22Rv1 (cell line): ENCODE measurements at regions not wholly inside any gene's neighbourhood (a gene's known extent, or its start where the extent isn't known, plus 50 kb on each side); places are given as distances from the start of the nearest gene placed in this dataset.

Source experiments
- ZFX ChIP-seq: fragments of 450-650 bp; IDR thresholded peaks from 2 replicates; pipeline ENCODE4 v1.6.1; 2017; ENCODE audit warnings: antibody characterized with exemption, borderline replicate concordance
- TF ChIP-seq, protein P1 (sequence below): fragments of 450-650 bp; IDR thresholded peaks from 2 replicates; pipeline ENCODE4 v1.5.1; 2017; ENCODE audit warnings: mild to moderate bottlenecking

DNA sequence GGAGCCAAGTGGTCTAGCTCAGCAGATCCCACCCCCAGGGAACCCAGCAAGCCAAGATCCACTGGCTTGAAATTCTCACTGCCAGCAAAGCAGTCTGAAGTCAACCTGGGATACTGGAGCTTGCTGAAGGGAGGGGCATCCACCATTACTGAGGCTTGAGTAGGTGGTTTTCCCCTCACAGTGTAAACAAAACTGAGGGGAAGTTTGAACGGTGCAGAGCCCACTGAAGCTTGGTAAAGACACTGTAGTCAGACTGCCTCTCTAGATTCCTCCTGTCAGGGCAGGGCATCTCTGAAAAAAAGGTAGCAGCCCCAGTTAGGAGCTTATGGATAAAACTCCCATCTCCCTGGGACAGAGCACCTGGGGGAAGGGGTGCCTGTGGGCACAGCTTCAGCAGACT is 819.5 kb upstream of the EPHA7 start:
- TF ChIP-seq, protein P1, sequence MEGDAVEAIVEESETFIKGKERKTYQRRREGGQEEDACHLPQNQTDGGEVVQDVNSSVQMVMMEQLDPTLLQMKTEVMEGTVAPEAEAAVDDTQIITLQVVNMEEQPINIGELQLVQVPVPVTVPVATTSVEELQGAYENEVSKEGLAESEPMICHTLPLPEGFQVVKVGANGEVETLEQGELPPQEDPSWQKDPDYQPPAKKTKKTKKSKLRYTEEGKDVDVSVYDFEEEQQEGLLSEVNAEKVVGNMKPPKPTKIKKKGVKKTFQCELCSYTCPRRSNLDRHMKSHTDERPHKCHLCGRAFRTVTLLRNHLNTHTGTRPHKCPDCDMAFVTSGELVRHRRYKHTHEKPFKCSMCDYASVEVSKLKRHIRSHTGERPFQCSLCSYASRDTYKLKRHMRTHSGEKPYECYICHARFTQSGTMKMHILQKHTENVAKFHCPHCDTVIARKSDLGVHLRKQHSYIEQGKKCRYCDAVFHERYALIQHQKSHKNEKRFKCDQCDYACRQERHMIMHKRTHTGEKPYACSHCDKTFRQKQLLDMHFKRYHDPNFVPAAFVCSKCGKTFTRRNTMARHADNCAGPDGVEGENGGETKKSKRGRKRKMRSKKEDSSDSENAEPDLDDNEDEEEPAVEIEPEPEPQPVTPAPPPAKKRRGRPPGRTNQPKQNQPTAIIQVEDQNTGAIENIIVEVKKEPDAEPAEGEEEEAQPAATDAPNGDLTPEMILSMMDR: no peak
- no peak for TF ChIP-seq ZFX
